Upper lobe of left lung (tissue), 6 donors: ENCODE measurements at regions not wholly inside any gene's neighbourhood (a gene's known extent, or its start where the extent isn't known, plus 50 kb on each side); places are given as distances from the start of the nearest gene placed in this dataset.

Experiments used
- ATAC-seq, 2 donors: fragments of 200-7000 bp; cut with Tn5 transposase; one replicate each; pipeline ENCODE4 v1.9.1; 2022; ENCODE audit warnings: mild to moderate bottlenecking in 2 of 2, moderate library complexity in 2 of 2; ENCODE audit not compliant: low FRiP score in 2 of 2
- DNase-seq, 2 donors: peaks; one replicate each; pipeline ENCODE4 v3.0.0-alpha.2; 2019 to 2020
- H3K27ac ChIP-seq, 4 donors: fragments of 200-600 bp; sonication (generic); one replicate each; pipeline ENCODE4 v1.5.1; 2016 to 2019
- H3K27me3 ChIP-seq, 4 donors: fragments of 200-600 bp; sonication (generic); one replicate each; pipeline ENCODE4 v1.5.1; 2017 to 2019
- H3K36me3 ChIP-seq, 4 donors: fragments of 200-600 bp; sonication (generic); one replicate each; pipeline ENCODE4 v1.5.1; 2016 to 2019
- H3K4me1 ChIP-seq, 4 donors: fragments of 200-600 bp; sonication (generic); one replicate each; pipeline ENCODE4 v1.5.1; 2018 to 2019
- H3K4me3 ChIP-seq, 4 donors: fragments of 200-600 bp; sonication (generic); one replicate each; pipeline ENCODE4 v1.5.1; 2017 to 2019; ENCODE audit warnings: mild to moderate bottlenecking in 2 of 4, moderate library complexity in 1 of 4
- H3K9me3 ChIP-seq, 4 donors: fragments of 200-600 bp; sonication (generic); one replicate each; pipeline ENCODE4 v1.5.1; 2018 to 2019
- EP300 ChIP-seq, 4 donors: sonication (generic); formaldehyde crosslinking; IDR thresholded peaks; one replicate each; pipeline ENCODE4 v1.5.1; 2017; ENCODE audit warnings: antibody characterized with exemption in 4 of 4, control low read depth in 2 of 4
- POLR2A ChIP-seq, 4 donors: fragments of 450-650 bp; IDR thresholded peaks; one replicate each; pipeline ENCODE4 v1.5.1; 2016 to 2017; ENCODE audit warnings: antibody characterized with exemption in 4 of 4, mild to moderate bottlenecking in 2 of 4
- POLR2AphosphoS5 ChIP-seq, 2 donors: sonication (generic); formaldehyde crosslinking; IDR thresholded peaks; one replicate each; pipeline ENCODE4 v1.5.1; 2017; ENCODE audit warnings: antibody characterized with exemption in 2 of 2
- WGBS, 2 donors: methylation state at CpG; one replicate each; pipeline ENCODE4 v1.1.5; 2017 to 2018; 5-methylcytosine and 5-hydroxymethylcytosine counted together
- TF ChIP-seq, protein P1 (sequence below), 6 experiments: fragments of 450-650 bp in 4 of 6; fragments of 200-600 bp in 2 of 6; sonication (generic) in 2 of 6; IDR thresholded peaks; one replicate each; pipeline ENCODE4 v1.5.1; 2016 to 2019; ENCODE audit warnings: antibody characterized with exemption in 6 of 6
- donor health status: DM: no; HTN: no; CAD: no; lungs with moderate emphysema.
- donor health status: DM: no; HTN: yes; CAD: no; lungs with severe emphysema.

DNA sequence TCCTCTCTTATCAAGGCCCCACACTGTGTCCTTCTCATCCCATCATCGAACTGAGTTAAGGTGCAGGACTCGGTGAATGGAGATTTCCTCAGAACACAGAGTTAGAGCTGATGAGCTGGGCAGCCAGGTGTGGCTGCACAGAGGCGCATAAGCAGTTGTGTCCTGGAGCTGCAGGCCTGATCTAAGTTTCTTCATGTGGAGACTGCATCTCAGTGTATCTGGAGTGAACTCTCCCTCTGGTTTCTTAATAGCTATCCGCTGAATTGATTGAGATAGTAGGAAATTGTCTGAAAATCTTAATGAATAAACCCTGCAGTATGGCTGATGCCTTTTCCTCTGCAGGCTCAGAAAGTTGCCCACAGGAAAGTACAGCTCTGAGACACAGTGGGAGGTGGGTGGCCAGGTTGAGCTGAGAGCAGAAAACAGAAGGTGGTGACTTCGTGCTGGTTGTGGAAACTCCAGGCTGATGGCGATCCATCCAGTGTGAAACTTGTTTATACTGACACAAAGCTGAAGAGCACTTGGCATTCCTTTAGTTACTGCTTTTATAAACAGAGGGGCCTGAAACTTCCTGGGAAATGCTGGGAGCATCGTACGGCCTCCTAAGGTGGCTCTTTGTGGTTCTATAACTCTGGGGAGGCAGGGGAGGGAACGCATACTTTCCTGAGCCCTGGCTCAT lies 67.4 kb upstream of the F3 start:
- ATAC-seq (no peak), DNase-seq (no peak)
- Histone ChIP-seq H3K9me3 (no peaks in the 10 kb centered on the region), H3K4me1 (peaks cover 0 to 14% (median 3%) of the 10 kb centered on the region in 4 donors), H3K36me3 (no peaks in the 10 kb centered on the region), H3K27me3 (no peaks in the 10 kb centered on the region), H3K4me3 (no peak overlapping the region), H3K27ac (no peak overlapping the region)
- no peak for TF ChIP-seq EP300 (IDR thresholded peaks at IDR 0.05)
- no peak for TF ChIP-seq POLR2AphosphoS5 (IDR thresholded peaks at IDR 0.05)
- TF ChIP-seq, protein P1, sequence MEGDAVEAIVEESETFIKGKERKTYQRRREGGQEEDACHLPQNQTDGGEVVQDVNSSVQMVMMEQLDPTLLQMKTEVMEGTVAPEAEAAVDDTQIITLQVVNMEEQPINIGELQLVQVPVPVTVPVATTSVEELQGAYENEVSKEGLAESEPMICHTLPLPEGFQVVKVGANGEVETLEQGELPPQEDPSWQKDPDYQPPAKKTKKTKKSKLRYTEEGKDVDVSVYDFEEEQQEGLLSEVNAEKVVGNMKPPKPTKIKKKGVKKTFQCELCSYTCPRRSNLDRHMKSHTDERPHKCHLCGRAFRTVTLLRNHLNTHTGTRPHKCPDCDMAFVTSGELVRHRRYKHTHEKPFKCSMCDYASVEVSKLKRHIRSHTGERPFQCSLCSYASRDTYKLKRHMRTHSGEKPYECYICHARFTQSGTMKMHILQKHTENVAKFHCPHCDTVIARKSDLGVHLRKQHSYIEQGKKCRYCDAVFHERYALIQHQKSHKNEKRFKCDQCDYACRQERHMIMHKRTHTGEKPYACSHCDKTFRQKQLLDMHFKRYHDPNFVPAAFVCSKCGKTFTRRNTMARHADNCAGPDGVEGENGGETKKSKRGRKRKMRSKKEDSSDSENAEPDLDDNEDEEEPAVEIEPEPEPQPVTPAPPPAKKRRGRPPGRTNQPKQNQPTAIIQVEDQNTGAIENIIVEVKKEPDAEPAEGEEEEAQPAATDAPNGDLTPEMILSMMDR (IDR thresholded peaks at IDR 0.05), result no peak
- no peak for TF ChIP-seq POLR2A (IDR thresholded peaks at IDR 0.05)
- WGBS, 2 donors, result 59 to 64% methylated on average over 9 of the region's 9 CpGs

DNA sequence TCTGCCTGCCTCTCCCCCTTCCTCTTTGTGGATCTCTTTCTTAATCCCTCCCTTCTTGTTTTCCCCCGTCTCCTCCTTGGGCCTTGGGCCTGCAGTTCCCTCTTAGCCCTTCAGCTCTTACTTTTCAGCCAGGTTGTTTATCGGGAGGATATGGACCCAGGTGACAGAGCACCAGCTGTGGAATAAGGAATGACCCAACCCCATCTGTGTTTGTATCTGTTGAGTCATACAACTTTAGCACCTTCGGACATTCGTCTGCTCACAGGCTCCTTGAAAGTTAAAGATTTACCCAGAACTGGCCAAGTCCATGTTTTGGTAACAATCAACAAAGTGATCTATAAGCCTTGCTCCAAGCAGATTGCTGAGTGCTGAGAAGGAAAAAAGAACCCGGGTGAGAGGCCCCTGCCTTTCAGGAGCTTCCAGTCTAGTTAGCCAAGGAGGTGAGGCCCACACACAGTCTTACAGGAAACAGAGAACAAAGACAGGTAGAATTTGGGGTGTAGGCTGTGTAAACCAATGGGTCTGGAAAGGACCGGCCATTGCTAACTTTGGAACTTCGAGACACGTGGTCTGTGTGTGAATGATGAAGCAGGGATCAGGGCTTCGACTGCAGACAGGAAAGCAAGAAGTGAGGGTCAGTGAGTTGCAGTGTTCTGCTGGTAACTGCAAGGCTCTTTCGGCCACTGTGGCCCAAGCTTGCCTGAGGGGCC lies 66.7 kb upstream of the F3 start:
- H3K36me3 ChIP-seq, result no peaks in the 10 kb centered on the region
- no peak for DNase-seq
- WGBS, 2 donors, result 68 to 69% methylated on average over 10 of the region's 10 CpGs
- H3K27ac ChIP-seq, result peak overlapping the region in 2 of 4 donors; percentile 4 to 30
- no peaks in the 10 kb centered on the region for H3K27me3 ChIP-seq
- TF ChIP-seq EP300 (IDR thresholded peaks at IDR 0.05) (no peak), POLR2A (IDR thresholded peaks at IDR 0.05) (no peak), POLR2AphosphoS5 (IDR thresholded peaks at IDR 0.05) (no peak)
- TF ChIP-seq, protein P1 (IDR thresholded peaks at IDR 0.05), result no peak
- no peaks in the 10 kb centered on the region for H3K9me3 ChIP-seq
- H3K4me3 ChIP-seq, result no peak overlapping the region
- peak; percentile 48 to 71 for ATAC-seq
- H3K4me1 ChIP-seq, result peaks cover 0 to 14% (median 3%) of the 10 kb centered on the region in 4 donors

DNA sequence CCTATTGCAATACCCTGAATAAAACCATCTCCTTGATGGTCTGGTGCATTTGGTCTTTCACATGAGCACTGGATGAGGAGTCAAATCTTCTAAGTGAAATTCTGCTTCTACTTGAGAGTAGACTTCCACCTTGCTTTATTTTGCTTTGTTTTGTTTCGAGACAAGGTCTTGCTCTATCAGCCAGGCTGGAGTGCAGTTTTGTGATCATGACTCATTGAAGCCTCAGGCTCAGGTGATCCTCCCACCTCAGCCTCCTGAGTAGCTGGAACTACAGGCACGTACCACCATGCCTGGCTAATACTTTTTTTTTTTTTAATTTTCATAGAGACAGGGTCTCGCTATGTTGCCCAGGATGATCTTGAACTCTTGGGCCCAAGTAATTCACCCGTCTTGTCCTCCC lies 65.8 kb upstream of the F3 start:
- H3K4me1 ChIP-seq, result peaks cover 3 to 15% (median 8%) of the 10 kb centered on the region in 4 donors
- peak overlapping the region in 1 of 4 donors; percentile 30 for H3K27ac ChIP-seq
- TF ChIP-seq POLR2AphosphoS5 (IDR thresholded peaks at IDR 0.05), result no peak
- WGBS, 2 donors, result 92 to 95% methylated on average over 4 of the region's 4 CpGs
- ATAC-seq (no peak), DNase-seq (no peak)
- H3K27me3 ChIP-seq, result no peaks in the 10 kb centered on the region
- H3K36me3 ChIP-seq, result no peaks in the 10 kb centered on the region
- no peaks in the 10 kb centered on the region for H3K9me3 ChIP-seq
- no peak overlapping the region for H3K4me3 ChIP-seq

DNA sequence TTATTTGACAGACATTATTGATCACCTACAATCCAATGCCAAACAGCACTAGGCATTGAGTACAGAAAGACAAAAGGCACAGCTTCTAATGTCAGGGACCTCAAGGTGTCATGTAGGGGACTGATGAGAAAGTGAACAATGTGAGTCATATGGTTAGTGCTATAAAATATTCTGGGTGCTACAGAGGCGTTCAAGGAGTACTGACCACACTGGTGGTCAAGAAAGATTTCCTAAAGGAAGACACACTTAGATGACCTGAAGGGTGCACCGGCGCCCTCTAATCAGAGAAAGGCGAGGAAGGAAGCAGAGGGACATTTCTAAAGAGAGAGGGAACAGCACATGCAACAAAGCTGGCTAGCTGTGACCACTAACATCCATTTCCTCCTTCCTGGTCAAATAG lies 64.9 kb upstream of the F3 start:
- Histone ChIP-seq H3K27ac (no peak overlapping the region), H3K9me3 (no peaks in the 10 kb centered on the region), H3K4me1 (peaks cover 5 to 16% (median 13%) of the 10 kb centered on the region in 4 donors), H3K27me3 (no peaks in the 10 kb centered on the region), H3K4me3 (no peak overlapping the region), H3K36me3 (no peaks in the 10 kb centered on the region)
- DNase-seq, result no peak
- 68 to 71% methylated on average over 4 of the region's 4 CpGs for WGBS, 2 donors
- TF ChIP-seq EP300 (IDR thresholded peaks at IDR 0.05) (no peak), POLR2A (IDR thresholded peaks at IDR 0.05) (no peak)
- no peak for ATAC-seq

DNA sequence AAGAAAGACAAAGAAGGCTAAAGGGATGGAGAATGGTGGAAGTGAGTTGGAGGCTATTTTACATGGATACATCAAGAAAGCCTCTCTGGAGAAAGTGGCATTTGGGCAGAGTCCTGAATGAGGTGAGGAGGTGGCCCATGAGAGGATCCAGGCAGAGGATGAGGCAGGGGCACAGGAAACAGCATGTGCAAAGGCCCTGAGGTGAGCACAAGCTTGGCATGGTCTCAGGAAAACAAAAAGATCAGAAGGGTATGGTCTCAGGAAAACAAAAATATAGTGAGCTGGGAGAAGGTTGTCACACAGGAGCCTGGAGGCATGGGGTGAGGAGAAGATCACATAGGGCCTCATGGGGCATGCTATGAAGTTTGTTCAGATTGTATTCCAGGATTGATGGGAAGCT lies 62.1 kb upstream of the F3 start:
- no peaks in the 10 kb centered on the region for H3K36me3 ChIP-seq
- H3K4me3 ChIP-seq, result no peak overlapping the region
- H3K27me3 ChIP-seq, result no peaks in the 10 kb centered on the region
- no peaks in the 10 kb centered on the region for H3K9me3 ChIP-seq
- ATAC-seq, result no peak
- H3K27ac ChIP-seq, result no peak overlapping the region
- TF ChIP-seq POLR2AphosphoS5 (IDR thresholded peaks at IDR 0.05) (no peak), EP300 (IDR thresholded peaks at IDR 0.05) (no peak), POLR2A (IDR thresholded peaks at IDR 0.05) (no peak)
- TF ChIP-seq, protein P1 (IDR thresholded peaks at IDR 0.05), result no peak
- peaks cover 5 to 16% (median 12%) of the 10 kb centered on the region in 4 donors for H3K4me1 ChIP-seq
- DNase-seq, result no peak
